Mesothelial cell of epicardium (in vitro differentiated cells): ENCODE measurements at regions not wholly inside any gene's neighbourhood (a gene's known extent, or its start where the extent isn't known, plus 50 kb on each side); places are given as distances from the start of the nearest gene placed in this dataset.

Experiments used
- DNase-seq, 2 experiments: peaks; one replicate each; pipeline ENCODE4 v3.0.0; 2021; ENCODE audit warnings: low spot score in 2 of 2; ENCODE audit not compliant: unreplicated experiment in 2 of 2
- H3K27ac Mint-ChIP-seq: 2 replicates; pipeline ENCODE4 v1.8.0; 2021; ENCODE audit warnings: mixed read lengths
- H3K27me3 Mint-ChIP-seq: 2 replicates; pipeline ENCODE4 v1.8.0; 2021; ENCODE audit warnings: low read depth, mixed read lengths
- H3K36me3 Mint-ChIP-seq: 2 replicates; pipeline ENCODE4 v1.8.0; 2021; ENCODE audit warnings: mixed read lengths
- H3K4me1 Mint-ChIP-seq: 2 replicates; pipeline ENCODE4 v1.8.0; 2021; ENCODE audit warnings: mixed read lengths
- H3K4me3 Mint-ChIP-seq: 2 replicates; pipeline ENCODE4 v1.8.0; 2021; ENCODE audit warnings: mild to moderate bottlenecking, moderate library complexity, mixed read lengths
- H3K9me3 Mint-ChIP-seq: 2 replicates; pipeline ENCODE4 v1.8.0; 2021; ENCODE audit warnings: mixed read lengths
- TF ChIP-seq, protein P1 (sequence below): fragments of 200-600 bp; sonication (generic); IDR thresholded peaks from one replicate; pipeline ENCODE4 v1.5.0; 2021; ENCODE audit warnings: antibody characterized with exemption; ENCODE audit not compliant: unreplicated experiment

DNA sequence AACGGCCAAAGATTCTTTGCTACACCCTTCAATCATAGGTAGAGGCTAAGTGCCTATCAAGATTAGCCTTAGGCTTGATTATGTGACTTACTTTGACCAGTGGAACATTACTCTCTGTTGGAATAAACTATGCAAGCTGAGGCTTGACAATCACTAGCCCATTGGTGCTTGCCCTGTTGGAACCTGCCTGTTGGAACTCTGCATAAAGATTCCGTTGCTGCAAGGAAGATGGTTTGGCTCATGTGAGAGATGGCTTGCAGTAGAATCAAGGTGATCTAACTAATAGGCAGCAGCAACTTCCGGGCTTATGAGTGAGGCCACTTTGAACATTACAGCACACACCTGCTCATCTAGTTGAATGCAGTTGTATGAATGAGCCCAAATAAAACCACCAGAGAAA is 227.7 kb upstream of the TSHZ2 start:
- Mint-ChIP-seq H3K9me3 (no peaks in the 10 kb centered on the region), H3K4me1 (peaks cover 20% of the 10 kb centered on the region), H3K27ac (no peak overlapping the region), H3K27me3 (peaks cover 13% of the 10 kb centered on the region), H3K4me3 (no peak overlapping the region), H3K36me3 (no peaks in the 10 kb centered on the region)
- TF ChIP-seq, protein P1, sequence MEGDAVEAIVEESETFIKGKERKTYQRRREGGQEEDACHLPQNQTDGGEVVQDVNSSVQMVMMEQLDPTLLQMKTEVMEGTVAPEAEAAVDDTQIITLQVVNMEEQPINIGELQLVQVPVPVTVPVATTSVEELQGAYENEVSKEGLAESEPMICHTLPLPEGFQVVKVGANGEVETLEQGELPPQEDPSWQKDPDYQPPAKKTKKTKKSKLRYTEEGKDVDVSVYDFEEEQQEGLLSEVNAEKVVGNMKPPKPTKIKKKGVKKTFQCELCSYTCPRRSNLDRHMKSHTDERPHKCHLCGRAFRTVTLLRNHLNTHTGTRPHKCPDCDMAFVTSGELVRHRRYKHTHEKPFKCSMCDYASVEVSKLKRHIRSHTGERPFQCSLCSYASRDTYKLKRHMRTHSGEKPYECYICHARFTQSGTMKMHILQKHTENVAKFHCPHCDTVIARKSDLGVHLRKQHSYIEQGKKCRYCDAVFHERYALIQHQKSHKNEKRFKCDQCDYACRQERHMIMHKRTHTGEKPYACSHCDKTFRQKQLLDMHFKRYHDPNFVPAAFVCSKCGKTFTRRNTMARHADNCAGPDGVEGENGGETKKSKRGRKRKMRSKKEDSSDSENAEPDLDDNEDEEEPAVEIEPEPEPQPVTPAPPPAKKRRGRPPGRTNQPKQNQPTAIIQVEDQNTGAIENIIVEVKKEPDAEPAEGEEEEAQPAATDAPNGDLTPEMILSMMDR: no peak
- DNase-seq: no peak

DNA sequence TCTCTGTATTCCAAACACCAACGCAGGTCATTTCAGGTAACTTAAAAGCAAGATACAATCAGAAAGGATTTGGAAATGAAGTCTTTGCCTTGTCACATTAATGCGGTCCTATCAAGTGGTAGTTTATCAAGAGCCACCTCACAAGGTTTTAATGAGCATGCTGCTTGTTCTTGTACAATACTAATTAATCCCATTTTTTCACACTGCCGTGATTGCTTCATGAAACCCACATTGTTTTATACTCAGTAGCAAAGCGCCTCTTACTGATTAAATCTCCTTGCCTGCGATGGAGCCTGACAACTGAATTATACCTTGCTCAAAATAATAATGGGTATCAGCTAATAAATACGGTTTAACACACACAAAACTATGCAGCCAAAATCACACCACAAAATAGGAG is 234.1 kb upstream of the TSHZ2 start:
- H3K27ac Mint-ChIP-seq: no peak overlapping the region
- H3K36me3 Mint-ChIP-seq: no peaks in the 10 kb centered on the region
- no peaks in the 10 kb centered on the region for H3K9me3 Mint-ChIP-seq
- no peak overlapping the region for H3K4me3 Mint-ChIP-seq
- TF ChIP-seq, protein P1: no peak
- DNase-seq: no peak
- H3K4me1 Mint-ChIP-seq: peaks cover 4% of the 10 kb centered on the region
- H3K27me3 Mint-ChIP-seq: peaks cover 48% of the 10 kb centered on the region

DNA sequence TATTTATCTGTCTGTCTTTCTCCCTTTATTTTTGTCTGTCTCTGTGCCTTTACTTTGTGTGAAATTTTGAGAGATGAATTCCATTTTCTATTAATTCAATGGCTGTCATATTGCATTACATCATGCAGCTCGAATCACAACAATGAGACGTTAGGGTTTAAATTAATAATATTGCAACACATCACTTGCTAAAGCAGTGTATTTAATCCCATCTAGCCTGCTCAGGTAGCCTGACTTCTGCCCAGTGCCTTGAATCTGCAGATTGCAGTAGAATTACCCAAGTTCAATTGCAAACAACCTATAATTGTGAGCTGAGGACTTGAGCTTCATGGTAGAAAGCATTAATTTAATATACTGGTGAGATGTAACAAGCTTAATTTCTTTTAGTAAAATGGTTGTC is 235.7 kb upstream of the TSHZ2 start:
- no peaks in the 10 kb centered on the region for H3K4me1 Mint-ChIP-seq
- H3K9me3 Mint-ChIP-seq: no peaks in the 10 kb centered on the region
- H3K27me3 Mint-ChIP-seq: peaks cover 55% of the 10 kb centered on the region
- H3K27ac Mint-ChIP-seq: no peak overlapping the region
- DNase-seq: no peak
- H3K36me3 Mint-ChIP-seq: no peaks in the 10 kb centered on the region
- TF ChIP-seq, protein P1: no peak
- H3K4me3 Mint-ChIP-seq: no peak overlapping the region

DNA sequence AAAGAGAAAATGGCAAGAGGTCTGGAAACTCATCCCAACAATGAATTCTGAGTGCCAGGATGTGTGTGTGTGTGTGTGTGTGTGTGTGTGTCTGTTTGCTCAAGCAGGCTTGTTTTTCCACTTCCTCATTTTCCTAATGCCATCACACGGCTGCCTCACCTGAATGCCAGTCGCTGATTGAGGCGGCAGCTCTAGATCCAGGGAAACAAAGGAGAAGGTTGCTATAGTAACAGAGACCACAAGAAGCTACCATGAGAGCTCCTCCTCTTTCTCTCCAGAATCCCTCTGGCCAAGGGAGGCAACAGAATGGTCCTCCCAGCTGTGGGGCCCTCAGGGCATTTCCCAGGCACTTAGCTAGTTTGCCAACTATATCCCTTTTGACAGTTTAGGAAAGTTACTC is 241.1 kb upstream of the TSHZ2 start:
- H3K27ac Mint-ChIP-seq: no peak overlapping the region
- H3K4me1 Mint-ChIP-seq: no peaks in the 10 kb centered on the region
- H3K36me3 Mint-ChIP-seq: no peaks in the 10 kb centered on the region
- H3K9me3 Mint-ChIP-seq: peaks cover 21% of the 10 kb centered on the region
- no peak overlapping the region for H3K4me3 Mint-ChIP-seq
- H3K27me3 Mint-ChIP-seq: peaks cover 22% of the 10 kb centered on the region
- TF ChIP-seq, protein P1: no peak
- DNase-seq: no peak

DNA sequence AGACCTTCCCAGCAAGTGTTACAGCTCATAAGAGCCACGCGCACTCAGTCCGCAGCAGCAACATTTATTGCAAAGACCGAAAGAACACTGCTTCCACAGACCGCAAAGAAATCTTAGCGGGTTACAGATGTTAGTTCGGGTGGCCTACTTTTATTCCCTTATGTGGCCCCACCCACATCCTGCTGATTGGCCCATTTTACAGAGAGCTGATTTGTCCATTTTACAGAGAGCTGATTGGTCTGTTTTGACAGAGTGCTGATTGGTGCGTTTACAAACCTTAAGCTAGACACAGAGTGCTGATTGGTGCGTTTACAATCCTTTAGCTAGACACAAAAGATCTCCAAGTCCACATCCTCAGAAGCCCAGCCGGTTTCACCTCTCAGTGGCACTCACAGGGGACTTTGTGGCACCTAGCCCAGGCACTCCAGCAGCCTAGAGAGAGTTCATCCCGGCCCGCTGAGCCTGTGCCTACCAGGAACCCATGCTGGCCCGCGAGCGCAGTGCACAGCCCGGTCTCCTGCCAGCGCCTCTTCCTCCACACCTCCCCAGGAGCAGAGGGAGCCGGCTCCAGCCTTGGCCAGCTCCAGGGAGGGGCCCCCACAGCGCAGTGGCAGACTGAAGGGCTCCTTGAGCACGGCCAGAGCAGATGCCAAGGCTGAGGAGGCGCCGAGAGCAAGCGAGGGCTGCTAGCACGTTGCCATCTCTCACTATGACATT is 244.3 kb upstream of the TSHZ2 start:
- no peak overlapping the region for H3K4me3 Mint-ChIP-seq
- H3K4me1 Mint-ChIP-seq: no peaks in the 10 kb centered on the region
- TF ChIP-seq, protein P1: no peak
- H3K27me3 Mint-ChIP-seq: peaks cover 18% of the 10 kb centered on the region
- no peaks in the 10 kb centered on the region for H3K36me3 Mint-ChIP-seq
- DNase-seq: no peak
- no peak overlapping the region for H3K27ac Mint-ChIP-seq
- peaks cover 21% of the 10 kb centered on the region for H3K9me3 Mint-ChIP-seq
